ENCODE measurements at regions not wholly inside any gene's neighbourhood (a gene's known extent, or its start where the extent isn't known, plus 50 kb on each side); places are given as distances from the start of the nearest gene placed in this dataset.

DNA sequence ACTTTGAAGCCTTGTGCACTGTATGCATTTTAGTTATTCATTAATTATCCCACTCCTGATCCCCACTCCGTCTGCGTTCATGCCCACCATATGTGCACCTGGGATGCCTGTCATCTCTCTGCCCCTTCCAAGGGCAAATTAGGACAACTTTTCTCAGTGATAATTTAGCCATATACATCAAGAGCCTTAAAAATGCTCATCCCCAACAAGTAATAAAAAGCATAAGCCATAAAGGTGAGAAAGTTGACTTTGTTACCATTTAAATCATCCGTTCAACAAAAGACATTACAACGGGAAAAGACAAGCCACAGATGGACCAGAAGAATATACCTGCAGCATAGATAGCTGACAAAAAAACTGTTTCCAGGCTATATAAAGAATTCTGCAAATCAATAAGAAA lies 131.4 kb upstream of the LINGO1 start:
- Histone ChIP-seq H3K4me3 (no peak overlapping the region), H3K9ac (no peak overlapping the region), H3K9me3 (ENCODE audit: low read depth) (no peaks in the 10 kb centered on the region), H3K79me2 (ENCODE audit: low read depth) (no peaks in the 10 kb centered on the region), H4K20me1 (ENCODE audit: low read depth) (no peaks in the 10 kb centered on the region), H3K36me3 (no peaks in the 10 kb centered on the region), H2AFZ (replicated peaks) (no peak overlapping the region), H3F3A (ENCODE audit: low read depth) (no peaks in the 10 kb centered on the region), H3K27ac (no peak overlapping the region), H3K4me2 (no peak overlapping the region), H3K27me3 (no peaks in the 10 kb centered on the region), H3K4me1 (peaks cover 21% of the 10 kb centered on the region)
- H3K27ac Mint-ChIP-seq: no peak overlapping the region
- peaks cover 4% of the 10 kb centered on the region for H3K27me3 Mint-ChIP-seq (ENCODE audit: insufficient read depth, low read depth)
- H3K9me3 Mint-ChIP-seq: no peaks in the 10 kb centered on the region
- no peak for DNase-seq (ENCODE audit: low spot score)
- no peaks in the 10 kb centered on the region for H3K36me3 Mint-ChIP-seq
- H3K4me1 Mint-ChIP-seq: no peaks in the 10 kb centered on the region
- no peak for TF ChIP-seq EZH2 (IDR thresholded peaks at IDR 0.05)
- TF ChIP-seq, protein P1, sequence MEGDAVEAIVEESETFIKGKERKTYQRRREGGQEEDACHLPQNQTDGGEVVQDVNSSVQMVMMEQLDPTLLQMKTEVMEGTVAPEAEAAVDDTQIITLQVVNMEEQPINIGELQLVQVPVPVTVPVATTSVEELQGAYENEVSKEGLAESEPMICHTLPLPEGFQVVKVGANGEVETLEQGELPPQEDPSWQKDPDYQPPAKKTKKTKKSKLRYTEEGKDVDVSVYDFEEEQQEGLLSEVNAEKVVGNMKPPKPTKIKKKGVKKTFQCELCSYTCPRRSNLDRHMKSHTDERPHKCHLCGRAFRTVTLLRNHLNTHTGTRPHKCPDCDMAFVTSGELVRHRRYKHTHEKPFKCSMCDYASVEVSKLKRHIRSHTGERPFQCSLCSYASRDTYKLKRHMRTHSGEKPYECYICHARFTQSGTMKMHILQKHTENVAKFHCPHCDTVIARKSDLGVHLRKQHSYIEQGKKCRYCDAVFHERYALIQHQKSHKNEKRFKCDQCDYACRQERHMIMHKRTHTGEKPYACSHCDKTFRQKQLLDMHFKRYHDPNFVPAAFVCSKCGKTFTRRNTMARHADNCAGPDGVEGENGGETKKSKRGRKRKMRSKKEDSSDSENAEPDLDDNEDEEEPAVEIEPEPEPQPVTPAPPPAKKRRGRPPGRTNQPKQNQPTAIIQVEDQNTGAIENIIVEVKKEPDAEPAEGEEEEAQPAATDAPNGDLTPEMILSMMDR (IDR thresholded peaks at IDR 0.05): no peak
- TF ChIP-seq EZH2phosphoT487 (IDR thresholded peaks at IDR 0.05): no peak
- H3K4me3 Mint-ChIP-seq: no peak overlapping the region

DNA sequence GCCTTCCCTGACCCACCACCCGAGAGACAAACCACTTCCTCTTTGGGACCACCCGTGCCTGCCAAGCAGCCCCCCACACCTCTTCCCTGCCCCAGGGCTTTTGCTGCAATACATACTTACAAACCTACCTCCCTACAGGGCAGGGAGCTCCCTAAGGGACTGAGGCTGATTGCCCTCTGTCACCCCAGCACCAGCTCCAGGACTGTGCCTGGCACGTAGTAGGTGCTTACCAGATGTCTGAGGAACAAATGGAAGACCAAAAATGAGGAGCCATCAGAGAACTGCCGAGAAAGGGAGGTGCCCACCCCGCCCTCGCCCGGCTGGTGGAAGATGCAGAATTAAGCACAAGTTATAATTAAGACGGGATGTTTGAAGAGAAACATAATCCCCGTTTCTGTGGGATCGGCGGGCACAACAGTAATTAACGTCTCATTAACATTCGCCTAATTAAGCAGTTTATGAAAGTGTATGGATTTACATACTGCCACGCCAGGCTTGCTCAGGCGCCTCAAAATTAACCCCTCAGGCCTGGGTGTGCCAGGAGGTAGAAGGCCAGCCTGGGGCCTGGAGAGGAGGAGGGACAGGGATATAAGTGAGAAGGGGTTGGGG lies 130.1 kb upstream of the LINGO1 start:
- no peak for DNase-seq (ENCODE audit: low spot score)
- no peaks in the 10 kb centered on the region for H3K9me3 ChIP-seq (ENCODE audit: low read depth)
- no peak overlapping the region for H3K27ac ChIP-seq
- no peaks in the 10 kb centered on the region for H3K9me3 Mint-ChIP-seq
- H3K4me1 Mint-ChIP-seq: no peaks in the 10 kb centered on the region
- H3K4me3 Mint-ChIP-seq: no peak overlapping the region
- no peaks in the 10 kb centered on the region for H3K27me3 ChIP-seq
- H4K20me1 ChIP-seq (ENCODE audit: low read depth): no peaks in the 10 kb centered on the region
- no peak overlapping the region for H3K27ac Mint-ChIP-seq
- H3K9ac ChIP-seq: no peak overlapping the region
- no peaks in the 10 kb centered on the region for H3F3A ChIP-seq (ENCODE audit: low read depth)
- no peak overlapping the region for H3K4me2 ChIP-seq
- H3K4me3 ChIP-seq: no peak overlapping the region
- no peaks in the 10 kb centered on the region for H3K36me3 Mint-ChIP-seq
- H3K36me3 ChIP-seq: no peaks in the 10 kb centered on the region
- no peak for TF ChIP-seq EZH2phosphoT487 (IDR thresholded peaks at IDR 0.05)
- TF ChIP-seq EZH2 (IDR thresholded peaks at IDR 0.05): no peak
- TF ChIP-seq, protein P1 (IDR thresholded peaks at IDR 0.05): no peak
- H3K4me1 ChIP-seq: peaks cover 13% of the 10 kb centered on the region
- H3K79me2 ChIP-seq (ENCODE audit: low read depth): no peaks in the 10 kb centered on the region
- peaks cover 4% of the 10 kb centered on the region for H3K27me3 Mint-ChIP-seq (ENCODE audit: insufficient read depth, low read depth)
- H2AFZ ChIP-seq (replicated peaks): no peak overlapping the region

DNA sequence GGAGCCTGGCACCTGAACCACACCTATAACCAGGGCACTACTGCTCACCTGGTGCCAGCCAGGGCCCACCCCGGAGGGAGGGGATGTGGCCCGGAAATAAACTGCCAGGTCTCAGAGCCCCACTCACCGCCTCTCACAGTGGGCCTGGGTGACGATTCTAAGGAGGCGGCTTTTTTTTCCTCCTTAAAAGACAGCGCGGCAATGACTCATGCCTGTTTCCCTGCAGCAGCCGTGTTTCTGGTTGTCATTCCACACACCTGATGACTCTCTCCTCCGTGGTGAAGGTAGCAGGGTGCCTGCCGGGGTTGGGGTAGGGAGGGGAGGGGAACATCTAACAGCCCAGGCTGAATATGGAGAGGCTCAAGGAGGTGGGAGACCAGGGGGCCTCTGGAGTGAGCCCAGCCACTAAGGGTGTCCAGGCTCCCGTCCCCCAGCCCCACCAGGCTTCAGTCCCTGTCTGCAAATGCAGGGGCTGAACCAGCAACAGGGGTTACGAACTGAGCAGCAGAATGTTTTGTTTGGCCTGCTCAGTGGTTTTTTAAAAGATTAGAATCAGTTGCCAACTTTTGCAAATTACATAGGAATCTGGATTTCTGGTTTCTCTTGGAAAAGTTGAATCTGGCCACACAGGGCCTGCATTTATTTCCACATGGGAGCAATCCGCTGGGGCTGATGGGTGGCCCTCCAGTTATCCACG lies 127.3 kb upstream of the LINGO1 start:
- Mint-ChIP-seq H3K27ac (no peak overlapping the region), H3K9me3 (no peaks in the 10 kb centered on the region), H3K4me3 (no peak overlapping the region), H3K36me3 (no peaks in the 10 kb centered on the region), H3K27me3 (ENCODE audit: insufficient read depth, low read depth) (peaks cover 11% of the 10 kb centered on the region), H3K4me1 (no peaks in the 10 kb centered on the region)
- H3F3A ChIP-seq (ENCODE audit: low read depth): no peaks in the 10 kb centered on the region
- H3K9ac ChIP-seq: no peak overlapping the region
- no peaks in the 10 kb centered on the region for H3K9me3 ChIP-seq (ENCODE audit: low read depth)
- no peak overlapping the region for H3K4me3 ChIP-seq
- H3K4me2 ChIP-seq: no peak overlapping the region
- no peaks in the 10 kb centered on the region for H4K20me1 ChIP-seq (ENCODE audit: low read depth)
- H3K79me2 ChIP-seq (ENCODE audit: low read depth): no peaks in the 10 kb centered on the region
- DNase-seq (ENCODE audit: low spot score): no peak
- no peak overlapping the region for H2AFZ ChIP-seq (replicated peaks)
- no peaks in the 10 kb centered on the region for H3K36me3 ChIP-seq
- TF ChIP-seq, protein P1 (IDR thresholded peaks at IDR 0.05): no peak
- no peak for TF ChIP-seq EZH2 (IDR thresholded peaks at IDR 0.05)
- no peak for TF ChIP-seq EZH2phosphoT487 (IDR thresholded peaks at IDR 0.05)
- no peak overlapping the region for H3K27ac ChIP-seq
- no peaks in the 10 kb centered on the region for H3K27me3 ChIP-seq
- peaks cover 6% of the 10 kb centered on the region for H3K4me1 ChIP-seq

All from neural progenitor cell (in vitro differentiated cells).